Fibroblast of skin of back (primary cell): ENCODE measurements at regions not wholly inside any gene's neighbourhood (a gene's known extent, or its start where the extent isn't known, plus 50 kb on each side); places are given as distances from the start of the nearest gene placed in this dataset.

Source experiments
- DNase-seq: peaks from one replicate; pipeline ENCODE4 v3.0.0-alpha.2; 2013

GRCh38 chr2:238584617-238585016 lies 157.9 kb downstream of the ASB1 start:
- DNase-seq = no peak

GRCh38 chr2:238585836-238586821 lies 159.4 kb downstream of the ASB1 start:
- no peak for DNase-seq

GRCh38 chr2:238586931-238587775 lies 160.4 kb downstream of the ASB1 start:
- DNase-seq = no peak

- no peak for DNase-seq
Observed at GRCh38 chr2:238587776-238588660, 161.3 kb downstream of the ASB1 start.

- no peak for DNase-seq
Observed at GRCh38 chr2:238589591-238590460, 163.1 kb downstream of the ASB1 start.

GRCh38 chr2:238591732-238592131 lies 165.0 kb downstream of the ASB1 start:
- DNase-seq = peak; percentile 3

- no peak for DNase-seq
Observed at GRCh38 chr2:238593236-238593635, 166.5 kb downstream of the ASB1 start.

- no peak for DNase-seq
Observed at GRCh38 chr2:238593678-238594077, 167.0 kb downstream of the ASB1 start.

- DNase-seq = no peak
Observed at GRCh38 chr2:238594796-238595749, 168.3 kb downstream of the ASB1 start.

GRCh38 chr2:238595750-238596570 lies 169.2 kb downstream of the ASB1 start:
- no peak for DNase-seq

GRCh38 chr2:238596571-238597551 lies 170.1 kb downstream of the ASB1 start:
- peak; percentile 90 for DNase-seq

GRCh38 chr2:238597638-238598528 lies 171.2 kb downstream of the ASB1 start:
- DNase-seq = no peak

- DNase-seq = no peak
Observed at GRCh38 chr2:238598802-238599530, 172.2 kb downstream of the ASB1 start.

- DNase-seq = no peak
Observed at GRCh38 chr2:238599549-238600505, 173.1 kb downstream of the ASB1 start.
